UCSD-AML1 (cell line): ENCODE measurements at regions not wholly inside any gene's neighbourhood (a gene's known extent, or its start where the extent isn't known, plus 50 kb on each side); places are given as distances from the start of the nearest gene placed in this dataset.

Source experiments
- DNase-seq: peaks from one replicate; lab custom pipeline; 2025; ENCODE audit not compliant: unreplicated experiment; lab: John Stamatoyannopoulos, UW

DNA sequence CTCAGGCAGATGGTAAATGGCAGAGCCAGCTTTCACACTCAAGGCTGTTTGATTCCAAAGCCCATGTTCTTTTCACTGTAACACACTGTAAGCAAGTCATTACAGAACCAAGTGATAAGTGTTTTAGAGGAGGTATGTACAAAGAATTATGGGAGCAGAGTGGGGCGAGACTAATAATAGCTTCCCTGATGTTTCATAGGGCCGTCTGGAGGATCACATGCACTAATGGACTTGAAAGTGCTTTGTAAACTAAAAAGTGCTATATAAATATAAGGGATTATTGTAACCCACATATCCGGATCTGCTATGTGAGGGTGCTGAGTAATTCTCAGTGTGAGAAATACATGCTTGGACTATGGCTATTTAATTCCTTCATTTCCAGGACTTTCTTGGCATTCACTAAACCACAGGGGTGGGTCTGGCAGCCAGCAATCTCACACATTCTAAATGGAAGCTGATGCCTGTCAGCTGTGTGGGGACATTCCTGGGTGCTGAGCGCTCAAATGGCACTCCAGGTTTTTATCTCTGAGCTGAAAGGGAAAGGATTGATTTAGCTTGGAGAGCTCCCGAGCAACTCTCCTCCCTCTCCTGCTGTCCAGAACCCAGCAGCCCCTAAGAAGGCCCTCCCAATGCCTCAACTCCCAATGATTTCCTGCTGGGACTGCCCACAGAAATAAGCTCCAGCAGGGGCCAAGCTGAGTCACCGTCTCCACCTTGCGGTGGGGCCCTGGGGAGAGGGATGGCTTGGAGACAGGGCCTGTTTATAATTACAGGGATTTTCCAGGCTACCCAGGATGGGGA lies 222.8 kb downstream of the SOX11 start:
- DNase-seq, result no peak

DNA sequence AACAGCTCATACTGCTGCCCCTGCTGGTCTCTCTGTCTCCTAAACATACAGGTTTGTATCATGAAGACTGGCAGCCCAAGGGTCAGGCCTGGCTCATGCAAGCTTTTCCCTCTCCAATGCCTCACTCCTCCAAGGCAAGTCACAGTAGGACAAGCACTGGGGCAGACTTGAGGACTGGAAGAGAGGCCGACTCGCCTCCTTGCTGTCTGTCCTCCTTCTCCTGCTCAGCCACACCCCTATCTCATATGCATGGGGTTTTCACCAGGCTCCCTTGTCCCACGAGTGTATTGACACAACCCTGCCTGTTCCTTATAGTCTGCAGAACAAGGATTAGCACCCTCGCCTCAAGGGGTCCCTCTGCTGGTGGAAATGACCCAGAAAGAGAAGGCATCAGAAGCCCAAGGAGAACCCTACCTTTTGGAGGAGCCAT lies 223.7 kb downstream of the SOX11 start:
- peak; percentile 31 for DNase-seq

DNA sequence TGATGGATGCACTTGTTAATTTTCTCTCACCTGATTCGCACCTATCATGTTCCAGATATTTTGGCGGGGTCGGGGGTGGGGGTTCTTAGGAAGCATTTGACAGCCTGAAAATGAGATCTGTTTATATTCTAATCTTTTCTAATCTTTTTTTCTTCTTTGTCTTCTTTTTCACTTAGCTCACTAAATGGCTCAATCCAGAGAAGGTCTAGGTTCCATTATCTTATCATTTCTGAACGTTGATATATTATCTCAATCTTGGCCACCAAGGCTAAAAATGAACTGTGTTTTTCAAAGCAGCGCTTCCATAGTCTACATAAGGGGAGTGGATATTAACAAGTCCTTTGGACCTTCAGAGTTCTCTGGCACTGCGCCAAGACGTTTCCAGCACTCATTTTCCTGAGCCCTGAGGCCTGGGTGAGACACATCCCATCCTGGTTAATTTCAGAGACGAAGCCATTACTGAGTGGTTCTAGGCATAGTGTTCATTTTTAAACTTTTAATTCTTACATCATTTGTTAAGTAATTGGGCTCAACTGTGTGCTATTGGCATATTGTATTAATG lies 229.0 kb downstream of the SOX11 start:
- no peak for DNase-seq

DNA sequence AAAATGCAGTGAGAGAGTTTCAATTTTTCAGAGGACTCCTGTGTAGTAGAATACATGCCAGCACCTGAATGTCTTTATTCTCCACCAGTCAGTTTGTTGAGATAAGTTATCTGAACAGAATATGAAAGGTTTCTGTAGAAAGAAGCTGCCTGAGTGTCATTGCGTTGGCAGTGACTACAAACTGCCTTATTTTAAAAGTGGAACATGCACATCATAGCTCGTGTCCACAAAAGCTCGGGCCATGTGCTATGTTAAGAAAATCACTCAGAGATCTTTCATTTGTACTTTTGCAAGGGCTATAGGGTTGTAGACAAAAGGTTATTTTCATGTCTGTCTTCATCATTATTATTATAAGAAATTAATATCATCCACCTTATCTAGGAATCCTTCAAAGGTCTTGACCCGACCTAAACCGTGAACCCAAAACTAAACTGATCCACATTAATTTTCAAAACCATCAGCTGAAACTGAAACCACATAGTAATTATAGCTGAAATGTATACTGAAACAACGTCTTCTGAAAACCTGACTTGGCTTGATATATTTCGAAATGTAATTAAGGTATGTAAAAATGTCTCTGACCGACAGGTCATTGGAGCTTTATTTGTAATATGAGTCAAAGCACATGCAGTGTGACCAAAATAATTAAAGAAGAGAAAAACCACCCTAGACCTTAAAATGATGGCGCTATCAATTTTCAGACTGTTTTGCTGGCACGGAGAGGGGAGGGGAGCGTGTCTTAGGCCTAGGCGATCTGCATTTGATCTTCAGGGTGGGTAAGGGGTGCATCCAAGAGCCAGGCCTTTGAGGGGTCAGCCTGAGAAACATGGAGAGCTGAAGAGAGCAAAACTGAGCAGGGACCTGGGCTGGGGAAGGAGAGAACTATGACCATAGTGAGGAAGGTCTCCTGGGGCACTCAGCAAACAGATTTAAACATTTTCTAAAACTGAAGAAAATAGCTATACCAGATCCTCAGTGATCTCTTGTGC lies 232.1 kb downstream of the SOX11 start:
- no peak for DNase-seq

DNA sequence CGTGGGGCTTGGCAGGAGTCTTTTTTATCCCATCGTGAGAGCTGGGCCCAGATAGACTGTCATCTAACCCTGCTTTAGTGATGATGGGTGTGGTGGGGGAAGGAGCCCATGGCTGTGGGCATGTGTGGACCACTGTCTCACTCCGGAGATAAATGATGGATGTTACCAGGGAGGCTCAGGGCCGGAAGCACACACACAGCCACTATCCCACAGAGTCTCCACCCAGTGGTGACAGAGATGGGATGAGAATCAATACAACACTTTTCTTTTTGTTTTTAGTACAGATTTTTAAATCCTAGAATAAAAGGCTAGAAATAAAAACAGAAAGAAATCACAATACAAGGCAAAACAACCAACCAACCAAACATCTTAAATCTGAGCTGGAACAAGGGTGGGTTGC lies 233.4 kb downstream of the SOX11 start:
- DNase-seq, result no peak

DNA sequence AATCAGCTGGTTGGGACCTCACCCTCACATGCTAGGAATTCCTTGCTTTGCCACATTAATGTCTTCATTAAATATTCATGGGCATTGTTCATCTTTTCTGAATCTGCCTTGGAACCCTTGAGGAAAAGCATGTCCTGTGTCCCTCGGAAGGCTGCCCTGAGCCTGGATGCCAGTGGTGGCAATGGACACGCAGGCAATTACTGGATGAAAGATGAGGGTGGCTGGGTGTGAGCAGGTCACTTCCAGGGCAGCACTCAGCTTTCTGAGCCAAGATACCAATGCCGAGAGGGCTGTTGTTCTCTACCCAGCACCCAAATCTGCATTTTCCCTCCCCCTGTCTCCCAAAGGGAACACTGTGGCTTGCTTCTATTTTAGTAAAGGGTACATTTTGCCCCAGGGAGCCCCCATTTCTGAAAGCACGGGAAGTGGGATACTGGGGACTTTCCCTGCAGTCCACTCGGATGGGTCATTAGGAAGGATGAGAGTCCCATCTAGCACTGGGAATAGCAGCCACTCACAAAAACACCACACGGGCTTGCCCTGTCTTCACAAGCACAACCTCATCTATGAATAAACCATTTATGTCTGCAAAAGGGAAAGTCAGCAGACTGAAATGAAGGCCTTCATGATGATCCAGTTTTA lies 234.8 kb downstream of the SOX11 start:
- DNase-seq, result no peak

DNA sequence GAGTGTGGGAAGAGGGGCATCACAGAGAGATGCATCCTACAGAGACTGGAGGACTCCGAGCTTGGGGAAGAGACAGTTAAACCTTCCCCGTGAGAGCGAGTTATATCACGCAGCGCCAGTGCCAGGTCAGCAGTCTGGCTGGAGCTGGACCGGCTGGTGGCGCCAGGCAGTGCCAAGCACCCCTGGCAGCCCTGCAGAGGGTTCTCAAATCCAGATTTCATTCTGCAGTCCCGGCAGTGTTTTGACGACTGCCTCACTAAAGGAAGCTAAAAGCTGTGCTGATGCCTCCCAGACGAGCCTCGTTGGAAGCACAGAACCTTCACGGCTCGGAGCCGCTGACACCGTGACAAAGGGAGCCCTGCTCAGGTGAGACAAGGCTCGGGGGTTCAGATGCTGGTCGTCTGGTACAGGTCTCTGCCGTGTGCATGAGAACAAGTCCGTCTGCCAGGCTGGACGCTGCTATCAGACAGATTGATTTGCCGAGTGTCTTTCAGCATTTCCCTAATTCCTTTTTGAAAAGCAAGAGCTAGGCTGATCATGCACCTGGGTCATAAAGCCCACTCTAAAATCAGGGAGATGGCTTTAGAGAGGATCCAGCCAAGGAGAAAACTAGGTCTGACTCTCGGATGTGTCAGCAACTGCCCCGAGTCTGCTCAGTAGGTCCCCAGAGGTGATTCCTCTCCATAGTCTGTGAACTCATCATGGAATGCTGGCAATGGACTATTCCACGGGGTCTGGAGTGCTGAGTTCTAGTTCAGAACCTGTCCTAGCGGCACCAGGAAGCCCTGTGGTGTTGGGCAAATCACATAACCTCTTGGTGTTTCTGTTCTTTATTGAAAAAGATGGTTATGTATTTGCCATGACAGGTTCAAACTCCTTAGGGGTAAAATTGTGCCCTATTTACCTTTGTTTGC lies 240.6 kb downstream of the SOX11 start:
- no peak for DNase-seq

DNA sequence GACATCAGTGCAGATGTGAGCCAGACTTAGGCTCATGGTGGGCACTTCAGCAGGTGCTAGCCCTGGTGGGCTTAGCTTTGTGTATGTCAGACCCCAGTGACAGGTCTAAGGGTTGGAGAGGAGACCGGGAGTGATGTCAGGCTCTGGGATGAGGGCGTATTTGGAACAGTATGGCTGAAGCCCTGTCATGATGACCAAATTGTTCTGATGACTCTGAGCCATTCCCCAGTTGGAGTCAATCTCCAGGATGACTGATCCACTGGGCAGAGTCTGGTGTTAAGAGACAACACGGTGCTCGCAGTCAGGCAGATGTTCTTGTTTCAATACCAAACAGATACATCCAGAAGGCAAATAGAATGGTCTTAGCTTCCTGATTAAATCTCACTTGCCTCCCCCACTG lies 241.5 kb downstream of the SOX11 start:
- DNase-seq, result no peak

DNA sequence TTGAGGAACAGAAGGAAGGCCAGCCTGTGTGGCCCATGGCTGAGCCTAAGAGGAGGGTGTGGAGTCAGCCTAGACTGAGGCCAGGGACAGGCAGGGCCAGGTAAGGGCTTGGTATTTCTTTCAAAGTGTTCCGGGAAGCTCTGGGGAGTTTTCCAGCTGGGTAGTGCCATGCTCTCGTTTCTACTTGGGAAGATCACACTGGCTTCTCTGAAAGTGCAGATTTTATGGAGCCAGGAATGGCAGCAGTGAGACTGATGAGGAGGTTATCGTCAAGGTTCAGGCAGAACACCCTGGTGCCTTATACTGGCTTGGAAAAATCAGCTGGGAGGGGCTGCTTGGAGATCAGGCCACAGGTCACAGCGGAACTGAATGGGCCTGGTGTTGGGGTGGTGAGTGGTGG lies 245.1 kb downstream of the SOX11 start:
- DNase-seq, result no peak

DNA sequence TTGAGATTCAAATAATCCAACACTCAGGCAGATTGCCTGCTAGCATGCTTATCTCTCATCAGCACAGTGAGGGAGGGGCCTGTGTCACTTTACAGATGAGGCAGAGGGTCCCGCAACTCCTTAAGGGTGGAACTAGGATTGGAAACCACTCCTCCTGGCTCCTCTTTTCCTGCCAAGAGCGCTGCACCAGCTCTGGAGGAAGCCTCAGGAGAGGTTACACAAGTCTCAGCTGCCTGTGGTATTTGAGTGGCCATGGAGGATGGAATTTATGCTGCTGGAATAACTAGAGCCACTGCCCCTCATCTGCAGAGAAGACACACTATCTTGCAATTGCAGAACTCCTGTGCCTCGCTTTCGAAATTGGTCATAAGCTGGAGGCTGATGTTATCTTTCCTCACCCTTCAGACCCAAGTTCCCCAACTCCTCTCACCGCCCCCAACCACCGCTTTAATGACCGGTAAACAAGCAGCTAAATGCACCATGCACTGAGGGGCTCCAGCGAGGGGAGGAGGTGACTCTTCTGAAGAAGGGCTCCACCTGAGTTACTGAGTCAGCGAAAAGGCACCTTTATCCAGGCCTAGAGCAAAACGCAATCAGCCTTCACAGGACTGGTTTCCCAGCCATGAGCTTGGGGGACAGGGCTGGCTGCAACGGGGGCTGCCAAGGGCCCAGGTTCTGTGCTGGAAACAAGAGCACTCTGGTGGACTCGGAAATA lies 245.8 kb downstream of the SOX11 start:
- no peak for DNase-seq

DNA sequence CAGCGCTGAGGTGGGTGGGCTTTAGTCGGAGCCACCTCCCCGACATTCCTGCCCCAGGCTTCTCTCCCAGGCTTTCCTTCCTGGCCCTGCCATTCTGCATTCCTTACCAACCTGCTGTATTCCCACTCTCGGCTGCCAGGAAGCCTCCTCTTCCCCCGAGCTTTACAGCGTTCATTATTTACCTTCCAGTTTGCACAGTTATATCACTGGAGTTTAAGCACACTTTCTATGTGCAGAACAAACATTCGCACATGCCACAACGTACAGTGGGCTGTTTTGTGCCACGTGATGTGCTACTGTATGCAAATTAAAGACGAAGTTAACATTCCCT lies 246.3 kb downstream of the SOX11 start:
- DNase-seq, result no peak

DNA sequence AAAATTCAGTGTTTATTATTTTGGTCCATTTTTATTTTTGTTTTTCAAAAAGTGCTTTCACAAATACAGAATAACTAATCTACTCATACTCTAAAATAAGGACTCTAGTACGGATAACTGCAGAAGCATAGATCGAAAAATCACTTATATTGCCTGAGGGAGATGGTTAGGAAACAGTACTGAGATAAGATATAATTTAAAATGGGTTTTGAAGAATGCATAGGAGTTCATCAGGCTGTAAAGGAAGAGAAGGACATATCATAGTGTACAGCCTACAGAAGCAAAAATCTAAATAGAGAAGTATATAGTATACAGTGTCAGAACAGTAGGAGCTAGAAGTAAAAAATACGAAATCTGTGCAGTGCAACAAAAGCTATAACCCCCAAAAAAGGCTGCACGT lies 247.4 kb downstream of the SOX11 start:
- no peak for DNase-seq

DNA sequence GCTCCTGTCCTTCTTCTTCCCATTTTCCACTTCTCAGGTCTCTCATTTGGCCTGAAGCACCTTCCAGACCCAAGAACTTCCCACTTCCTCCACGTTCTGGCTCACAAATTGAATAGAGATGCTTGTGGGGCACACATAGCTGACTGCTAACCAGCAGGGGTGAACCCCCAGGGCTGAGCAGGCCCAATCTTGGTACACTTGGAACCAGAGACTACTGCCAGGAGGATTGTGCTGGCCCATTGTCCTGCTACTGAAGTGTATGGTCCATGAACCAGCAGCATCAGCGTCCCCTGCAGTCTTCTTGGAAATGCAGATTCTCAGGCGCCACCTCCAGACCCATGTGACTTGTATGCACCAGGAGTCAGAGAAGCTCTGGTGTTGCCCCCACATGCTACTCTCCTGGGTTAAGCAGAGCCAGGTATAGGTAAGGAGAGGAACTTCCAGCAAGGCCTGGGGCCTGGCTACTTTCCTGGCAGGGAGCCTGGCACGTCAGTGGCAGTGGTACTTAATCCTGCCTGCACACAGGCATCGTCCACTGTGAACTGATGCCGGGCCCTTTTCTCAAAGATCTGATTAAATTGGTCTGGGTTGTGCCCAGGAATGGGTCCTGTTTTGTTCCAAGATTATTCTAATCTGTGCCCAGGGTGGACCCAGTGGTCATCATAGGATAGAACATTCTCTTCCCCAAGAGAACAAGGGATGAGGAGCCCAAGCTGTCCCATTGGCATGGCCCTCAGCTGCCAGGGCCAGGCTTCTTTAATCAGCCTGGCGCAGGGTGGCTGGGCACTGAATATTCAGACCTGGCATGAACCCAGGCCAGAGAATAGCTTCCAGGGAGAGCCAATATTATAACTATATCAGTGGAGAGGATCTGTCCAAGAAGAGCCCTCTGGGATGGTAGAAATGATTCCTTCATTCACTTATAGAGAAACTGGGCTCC lies 248.7 kb downstream of the SOX11 start:
- no peak for DNase-seq

DNA sequence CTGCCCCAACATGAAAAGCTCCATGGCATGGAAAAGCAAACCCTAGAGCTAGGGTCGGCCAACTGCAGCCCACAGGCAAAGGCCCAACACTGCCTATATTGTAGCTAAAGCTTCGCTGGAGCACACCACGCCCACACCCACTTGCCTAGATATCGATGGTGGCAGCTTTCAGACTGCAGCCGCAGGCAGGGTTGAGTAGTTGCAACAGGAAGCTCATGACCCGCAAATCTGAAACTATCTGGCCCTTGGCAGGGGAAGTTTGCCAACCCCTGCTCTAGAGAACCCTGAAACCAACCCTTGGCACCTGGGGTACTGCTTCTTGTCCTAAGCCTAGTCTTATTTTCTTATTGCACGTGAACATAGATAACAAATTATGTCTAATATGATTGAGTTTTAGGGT lies 250.0 kb downstream of the SOX11 start:
- no peak for DNase-seq

DNA sequence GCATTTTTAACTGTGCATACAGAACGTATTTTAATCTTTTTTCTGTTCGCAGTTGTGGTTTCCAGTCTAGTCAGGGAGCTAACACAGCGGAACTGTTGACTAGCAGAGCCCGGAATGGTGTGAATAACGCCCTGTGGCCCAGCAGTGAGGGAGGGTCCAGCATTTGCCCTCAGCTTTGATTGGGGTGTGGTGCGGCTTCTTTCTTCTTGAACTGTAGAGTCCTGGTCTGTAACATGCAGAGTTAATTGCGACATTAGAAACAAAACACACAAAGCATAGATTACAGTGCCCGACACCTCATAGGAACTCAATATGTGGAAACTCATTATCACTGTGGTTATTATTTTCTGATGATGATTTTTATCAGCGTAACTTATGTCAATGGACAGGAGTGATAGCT lies 253.6 kb downstream of the SOX11 start:
- DNase-seq, result no peak

DNA sequence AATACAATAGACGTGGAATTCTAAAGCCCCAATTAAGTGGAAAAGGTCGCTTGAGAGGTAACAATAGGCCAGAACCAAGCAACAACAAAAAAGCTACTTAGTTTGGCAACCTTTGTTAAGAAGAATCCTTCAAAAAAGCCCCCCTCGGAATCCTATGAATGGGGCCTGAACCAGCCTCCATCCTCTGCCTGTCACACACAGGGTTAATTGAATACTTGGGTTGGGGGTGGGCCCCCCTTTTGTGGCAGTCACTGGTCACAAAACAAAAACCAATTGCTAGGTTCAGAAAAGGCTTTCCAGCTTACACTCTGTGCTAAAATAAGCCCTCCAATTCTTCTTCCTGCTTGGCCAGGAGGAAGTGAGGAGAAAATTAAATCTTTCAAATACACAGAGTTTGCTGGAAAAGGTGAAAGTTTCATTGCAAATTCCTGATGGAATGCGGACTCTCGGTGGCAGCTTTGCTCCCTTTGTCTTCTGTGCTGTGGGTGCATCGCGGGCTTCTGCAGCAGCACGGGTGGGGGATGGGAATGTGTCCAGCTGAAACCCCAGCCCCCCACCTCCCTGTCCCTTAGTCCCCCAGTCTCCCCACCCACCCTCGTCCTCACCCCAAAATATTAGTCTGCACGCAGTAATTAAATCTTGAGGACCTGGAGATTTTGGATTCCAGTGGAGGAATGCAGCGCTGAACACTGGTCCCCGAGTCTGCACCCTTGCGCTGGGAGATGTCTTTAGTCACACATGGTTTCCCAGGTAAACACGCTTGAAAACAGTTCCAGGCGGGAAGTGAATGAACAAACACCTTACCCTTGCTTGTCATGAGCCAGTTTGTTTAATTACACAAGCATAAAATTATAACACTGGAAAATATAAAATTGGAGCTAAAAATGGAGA lies 254.3 kb downstream of the SOX11 start:
- DNase-seq, result no peak

DNA sequence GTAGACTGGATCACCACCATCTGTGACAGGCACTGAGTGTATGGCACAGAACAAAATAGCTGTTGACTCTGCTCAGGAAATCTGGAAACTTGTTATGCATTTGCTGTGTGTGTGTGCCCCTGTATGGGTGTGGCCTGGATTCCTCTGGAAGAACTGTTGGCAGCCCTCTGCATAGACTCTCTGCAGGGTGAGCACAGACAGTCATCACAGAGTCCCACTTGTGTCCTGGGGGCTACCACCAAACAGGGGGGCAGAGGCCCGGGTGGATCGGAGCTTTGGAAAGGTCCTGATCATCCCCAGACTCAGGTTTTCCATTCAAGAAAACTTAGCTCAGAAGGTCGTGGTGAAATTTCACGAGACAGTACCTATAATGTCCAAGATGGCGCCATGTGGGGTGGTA lies 258.6 kb downstream of the SOX11 start:
- no peak for DNase-seq

DNA sequence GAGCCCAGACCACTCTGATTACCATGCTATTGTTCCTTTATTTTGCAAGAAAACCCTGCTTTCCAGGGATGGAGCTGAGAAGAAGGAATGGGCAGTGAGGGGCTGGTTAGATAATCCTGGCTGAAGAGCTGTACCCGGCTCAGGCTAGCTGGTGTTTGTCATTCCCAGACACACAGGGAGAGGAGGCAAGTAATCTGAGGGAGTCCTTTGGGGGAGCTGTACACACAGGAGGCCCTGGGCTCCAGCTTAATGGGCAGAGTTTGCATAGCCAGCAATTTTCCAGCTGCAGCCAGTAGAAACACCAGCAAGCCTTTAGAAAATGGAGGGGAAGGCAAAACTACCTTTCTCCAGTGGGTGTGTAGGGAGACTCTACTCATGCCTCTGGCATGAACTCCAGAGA lies 259.3 kb downstream of the SOX11 start:
- no peak for DNase-seq
